GM19372 (cell line): ENCODE measurements at regions not wholly inside any gene's neighbourhood (a gene's known extent, or its start where the extent isn't known, plus 50 kb on each side); places are given as distances from the start of the nearest gene placed in this dataset.
"Not testable (repeated sequence)": the region's sequence is repeated elsewhere in the genome, so short reads cannot be mapped to it uniquely, and the experiment has no call there.

Source experiments
- ATAC-seq: cut with Tn5 transposase; IDR thresholded peaks from one replicate; pipeline ENCODE4 v1.9.1; 2021; ENCODE audit warnings: mild to moderate bottlenecking, low read depth, moderate library complexity; ENCODE audit not compliant: unreplicated experiment

DNA sequence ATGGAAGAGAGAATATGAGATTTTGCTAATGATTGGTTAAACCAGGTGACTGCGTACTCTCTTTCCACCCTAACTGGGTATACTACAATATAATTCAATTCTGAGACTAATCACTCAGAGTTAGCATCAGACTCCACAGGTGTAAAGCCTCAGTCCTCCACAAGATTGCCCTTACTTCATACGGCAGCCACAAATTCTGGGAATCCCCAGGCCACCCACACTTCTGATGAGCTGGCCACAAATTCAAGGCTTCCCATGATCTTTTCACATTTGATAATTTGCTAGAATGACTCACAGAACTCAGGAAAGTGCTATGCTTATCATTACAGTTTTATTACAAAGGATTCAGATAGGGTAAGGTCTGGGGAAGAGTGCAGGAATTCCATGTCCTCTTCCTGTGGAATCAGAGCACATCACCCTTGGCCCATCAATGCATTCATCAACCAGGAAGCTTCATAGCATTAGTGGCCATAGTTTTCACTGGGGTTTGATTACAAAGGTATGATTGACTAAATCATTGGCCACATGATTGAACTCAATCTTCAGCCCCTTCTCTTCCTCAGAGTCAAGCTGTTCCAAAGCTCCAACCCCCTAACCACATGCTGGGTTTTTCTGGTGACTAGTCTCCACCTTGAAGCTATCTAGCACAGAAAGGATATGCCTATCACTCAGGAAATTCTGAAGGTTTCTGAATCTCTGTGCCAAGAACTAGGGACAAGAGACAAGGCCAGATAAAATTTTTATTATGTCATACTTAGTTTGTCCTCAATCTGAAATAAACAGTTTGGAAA is 131.7 kb downstream of the HHIPL2 start:
- no peak for ATAC-seq

- no peak for ATAC-seq
Observed at GRCh38 chr1:222415441-222415840, 132.5 kb downstream of the HHIPL2 start.

- ATAC-seq = no peak
Observed at GRCh38 chr1:222413991-222414549, 133.8 kb downstream of the HHIPL2 start.

DNA sequence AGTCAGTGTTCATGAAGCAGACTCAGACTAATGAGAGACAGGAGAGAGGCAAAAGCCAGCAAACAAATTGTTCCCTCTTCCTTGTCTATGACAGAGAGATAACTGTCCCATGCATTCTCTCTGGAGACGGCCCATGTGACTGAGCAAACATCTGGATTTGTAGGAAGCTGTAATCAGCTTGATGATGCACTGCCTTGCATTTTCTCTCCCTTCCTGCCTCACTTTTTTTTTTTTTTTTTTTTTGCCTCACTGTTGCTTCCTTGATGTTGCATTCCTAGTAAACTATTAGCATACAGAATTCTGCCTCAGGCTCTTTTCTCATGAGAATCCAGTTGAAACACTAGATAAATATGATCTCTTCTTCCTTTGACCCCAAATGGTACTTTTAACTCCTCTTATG is 134.5 kb downstream of the HHIPL2 start:
- no peak for ATAC-seq

DNA sequence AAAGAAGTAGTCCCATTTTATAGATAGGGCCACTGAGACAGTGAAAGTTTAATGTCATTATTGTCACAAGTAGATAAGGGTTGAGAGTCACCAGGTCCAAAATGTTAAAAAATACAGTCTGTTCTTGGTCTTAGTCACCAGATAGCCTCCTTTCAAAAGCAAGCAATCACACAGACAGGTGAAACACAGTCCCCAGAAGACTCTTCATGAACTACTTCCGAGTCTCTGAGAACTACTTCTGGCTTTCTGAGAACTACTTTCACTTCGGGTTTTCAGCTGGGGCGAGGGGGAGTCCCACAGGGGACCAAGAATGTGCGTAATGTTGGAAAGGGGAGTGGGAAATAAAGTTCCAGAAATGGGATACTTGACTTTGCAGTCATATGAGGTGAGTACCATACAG is 143.2 kb downstream of the HHIPL2 start:
- no peak for ATAC-seq

DNA sequence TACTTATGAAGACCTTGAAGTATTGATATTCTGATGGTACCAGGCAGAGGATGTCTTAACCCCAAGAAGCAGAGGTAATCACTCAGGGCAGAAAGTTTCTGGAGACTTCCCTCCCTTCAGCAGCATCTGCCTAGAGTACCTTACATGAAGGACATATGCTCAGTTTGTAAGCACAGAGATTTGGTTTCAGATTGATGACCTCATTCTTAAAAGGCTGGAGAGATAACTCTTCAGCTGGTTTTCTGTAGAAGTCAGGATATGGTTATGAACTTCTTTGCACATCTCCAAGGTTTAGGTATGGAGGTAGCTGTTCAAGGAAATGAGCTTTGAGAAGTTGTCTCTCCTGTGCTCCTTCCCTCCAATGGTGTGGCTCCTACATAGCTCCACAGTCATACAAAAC is 148.7 kb downstream of the HHIPL2 start:
- ATAC-seq = no peak

- no peak for ATAC-seq
Observed at GRCh38 chr1:222394224-222394623, 153.7 kb downstream of the HHIPL2 start.

GRCh38 chr1:222392556-222392955 is 155.3 kb downstream of the HHIPL2 start:
- no peak for ATAC-seq

DNA sequence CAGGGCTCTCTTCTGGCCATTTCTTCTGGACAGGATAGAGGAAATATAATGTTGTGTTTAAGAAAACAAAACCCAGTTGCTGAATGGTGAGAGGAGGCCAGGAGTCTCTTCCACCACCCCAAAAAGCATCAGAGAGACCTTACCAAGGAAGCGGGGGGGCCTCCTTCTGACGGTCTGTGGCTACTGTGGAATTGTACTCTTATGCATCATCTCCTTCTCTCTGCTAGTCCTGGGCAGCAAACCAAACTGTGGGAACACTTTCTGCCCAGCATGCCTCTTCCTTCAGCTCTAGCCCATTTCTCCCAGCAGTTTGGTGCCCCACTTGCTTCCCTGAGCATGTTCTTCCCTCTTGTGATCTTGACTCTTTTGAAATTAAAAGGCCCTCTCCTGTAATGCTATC is 157.7 kb downstream of the HHIPL2 start:
- ATAC-seq = no peak

GRCh38 chr1:222387007-222387814 is 160.7 kb downstream of the HHIPL2 start:
- no peak for ATAC-seq

DNA sequence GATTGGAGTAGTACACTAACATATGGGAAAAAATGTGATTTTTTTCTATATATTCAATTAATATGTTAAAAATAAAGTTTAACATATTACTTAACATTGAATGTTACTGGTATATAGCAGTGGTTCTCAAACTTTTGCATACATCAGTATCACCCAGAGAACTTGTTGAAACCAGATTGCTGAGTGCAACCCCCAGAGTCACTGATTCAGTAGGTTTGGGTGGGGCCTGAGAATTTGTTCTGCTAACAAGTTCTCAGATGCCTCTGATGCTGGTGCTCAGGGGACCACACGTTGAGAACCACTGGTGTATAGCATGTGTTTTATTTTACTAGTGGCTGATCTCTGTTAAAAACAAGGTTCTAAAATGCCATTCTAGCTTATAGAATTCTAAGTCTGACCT is 161.9 kb downstream of the HHIPL2 start:
- no peak for ATAC-seq

DNA sequence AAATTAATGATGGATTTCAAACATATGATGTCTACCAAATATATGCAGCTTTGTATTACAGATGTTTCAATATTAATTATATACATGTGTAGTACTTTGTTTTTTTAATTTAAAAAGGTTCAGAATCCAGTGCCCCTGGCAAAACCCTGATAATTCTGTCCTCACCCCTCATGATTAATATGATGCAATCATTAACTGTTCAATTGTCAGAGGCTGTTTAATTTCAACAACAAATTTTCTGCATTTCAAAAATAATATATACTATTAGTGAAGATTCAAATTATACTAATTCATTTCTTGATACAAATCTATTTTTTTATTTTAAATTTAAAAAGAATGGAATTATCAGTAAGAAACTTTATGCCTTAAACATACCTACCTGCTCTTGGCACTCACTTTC is 162.6 kb downstream of the HHIPL2 start:
- ATAC-seq = no peak

DNA sequence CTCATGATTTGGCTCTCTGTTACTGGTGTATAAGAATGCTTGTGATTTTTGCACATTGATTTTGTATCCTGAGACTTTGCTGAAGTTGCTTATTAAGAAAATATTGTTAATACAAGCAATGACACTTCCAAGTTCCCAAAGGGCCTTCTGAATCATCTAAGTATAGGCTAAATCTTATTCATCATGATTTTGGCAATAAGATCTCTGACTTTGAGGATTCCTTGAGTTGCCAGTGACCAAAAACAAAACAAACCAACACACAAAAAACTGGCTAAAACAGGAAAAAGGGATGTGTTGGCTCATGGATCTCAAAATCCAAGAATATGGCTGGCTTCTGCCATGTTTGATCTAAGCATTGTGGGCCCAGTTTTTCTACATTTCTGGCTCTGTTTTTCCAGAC is 163.4 kb downstream of the HHIPL2 start:
- ATAC-seq = no peak

- no peak for ATAC-seq
Observed at GRCh38 chr1:222382171-222382570, 165.7 kb downstream of the HHIPL2 start.

GRCh38 chr1:222377428-222378088 is 170.3 kb downstream of the HHIPL2 start:
- ATAC-seq = no peak

DNA sequence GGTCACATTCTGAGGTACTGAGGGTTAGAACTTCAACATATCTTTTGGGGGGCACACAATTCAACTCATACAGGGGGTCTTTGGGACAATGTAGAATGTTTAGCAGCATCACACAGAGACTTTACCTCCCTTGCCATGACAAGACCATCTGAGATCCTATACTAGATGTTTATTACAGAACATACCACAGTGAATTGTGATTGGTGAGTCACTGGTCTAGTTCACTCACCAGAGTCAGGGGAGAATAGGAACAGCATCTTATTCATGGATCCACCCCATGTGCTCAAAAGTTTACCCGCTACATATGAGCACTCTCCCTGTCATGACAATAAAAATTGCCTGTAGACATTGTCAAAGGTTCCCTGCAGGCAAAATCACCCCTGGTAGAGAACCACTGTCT is 171.1 kb downstream of the HHIPL2 start:
- ATAC-seq = not testable (repeated sequence)

DNA sequence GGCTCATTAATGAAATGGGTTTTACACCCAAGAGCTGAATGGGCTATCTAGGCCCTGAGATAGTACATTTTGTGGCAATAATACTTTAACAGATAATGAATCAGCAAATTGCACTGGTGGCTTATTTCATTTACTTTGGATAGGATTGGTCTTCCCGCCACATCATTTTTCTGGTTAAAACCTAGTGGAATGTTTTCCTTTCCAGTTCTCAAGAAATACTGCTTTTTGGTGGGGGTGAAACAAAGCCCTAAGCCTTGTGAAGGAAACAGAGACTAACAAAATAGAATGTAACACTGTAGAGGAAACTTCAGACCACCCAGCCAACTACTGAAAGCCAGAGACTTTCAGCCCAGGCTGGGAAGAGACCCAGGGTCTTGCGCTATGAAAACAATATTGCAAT is 172.2 kb downstream of the HHIPL2 start:
- no peak for ATAC-seq

GRCh38 chr1:222373831-222374602 is 173.9 kb downstream of the HHIPL2 start:
- ATAC-seq = no peak

GRCh38 chr1:222373216-222373615 is 174.7 kb downstream of the HHIPL2 start:
- ATAC-seq = no peak

DNA sequence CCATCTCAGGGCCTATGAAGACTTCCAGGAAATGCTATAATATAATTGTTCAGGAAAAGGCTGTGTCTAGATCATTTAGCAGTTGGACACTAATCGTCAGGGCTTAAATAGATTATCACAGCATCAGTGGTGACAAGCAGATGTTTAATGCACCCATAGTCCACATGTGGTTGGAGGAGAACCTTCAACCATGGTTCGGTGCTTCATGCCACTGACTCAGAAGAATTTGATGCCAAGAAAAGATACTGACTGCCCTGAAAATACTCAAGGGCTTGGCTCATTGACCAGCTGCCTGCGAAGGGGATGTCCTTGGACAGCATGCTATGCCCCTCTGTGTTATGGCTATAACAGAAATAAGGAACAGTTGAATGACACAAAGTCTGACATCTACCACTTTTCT is 175.7 kb downstream of the HHIPL2 start:
- no peak for ATAC-seq
